NCI-H1694 treated with DMSO at 0.1 percent for 48 hours (cell line): ENCODE measurements at regions not wholly inside any gene's neighbourhood (a gene's known extent, or its start where the extent isn't known, plus 50 kb on each side); places are given as distances from the start of the nearest gene placed in this dataset.

ENCODE experiments used
- DNase-seq: peaks from one replicate; lab custom pipeline; 2025; lab: John Stamatoyannopoulos, UW

- no peak for DNase-seq
Measured at GRCh38 chr2:239625156-239625845, 224.5 kb upstream of the HDAC4 start.

GRCh38 chr2:239621611-239622010, 220.8 kb upstream of the HDAC4 start:
- DNase-seq = no peak

- no peak for DNase-seq
Measured at GRCh38 chr2:239619369-239619768, 218.5 kb upstream of the HDAC4 start.

GRCh38 chr2:239616729-239617128, 215.9 kb upstream of the HDAC4 start:
- no peak for DNase-seq

- no peak for DNase-seq
Measured at GRCh38 chr2:239612133-239612532, 211.3 kb upstream of the HDAC4 start.

- no peak for DNase-seq
Measured at GRCh38 chr2:239611222-239611795, 210.5 kb upstream of the HDAC4 start.

GRCh38 chr2:239610457-239611221, 209.8 kb upstream of the HDAC4 start:
- DNase-seq = no peak

GRCh38 chr2:239609607-239610310, 208.9 kb upstream of the HDAC4 start:
- DNase-seq = no peak

GRCh38 chr2:239609162-239609561, 208.3 kb upstream of the HDAC4 start:
- DNase-seq = no peak

- DNase-seq = no peak
Measured at GRCh38 chr2:239608723-239609122, 207.9 kb upstream of the HDAC4 start.

GRCh38 chr2:239608260-239608659, 207.4 kb upstream of the HDAC4 start:
- no peak for DNase-seq

GRCh38 chr2:239607517-239608191, 206.8 kb upstream of the HDAC4 start:
- DNase-seq = no peak

- no peak for DNase-seq
Measured at GRCh38 chr2:239606741-239607516, 206.1 kb upstream of the HDAC4 start.

GRCh38 chr2:239605976-239606375, 205.2 kb upstream of the HDAC4 start:
- no peak for DNase-seq

GRCh38 chr2:239605409-239605808, 204.6 kb upstream of the HDAC4 start:
- no peak for DNase-seq

GRCh38 chr2:239604861-239605260, 204.0 kb upstream of the HDAC4 start:
- no peak for DNase-seq

GRCh38 chr2:239603411-239604356, 202.9 kb upstream of the HDAC4 start:
- DNase-seq = no peak

GRCh38 chr2:239602290-239603282, 201.8 kb upstream of the HDAC4 start:
- no peak for DNase-seq

GRCh38 chr2:239601880-239602279, 201.1 kb upstream of the HDAC4 start:
- DNase-seq = no peak
